ENCODE measurements at regions not wholly inside any gene's neighbourhood (a gene's known extent, or its start where the extent isn't known, plus 50 kb on each side); places are given as distances from the start of the nearest gene placed in this dataset.

GRCh38 chr16:59478838-59479237, 744.7 kb upstream of the GOT2 start:
- Histone ChIP-seq H3K9me3 (no peaks in the 10 kb centered on the region), H3K36me3 (no peaks in the 10 kb centered on the region), H3K4me3 (no peak overlapping the region), H3K27me3 (no peaks in the 10 kb centered on the region), H3K4me1 (no peaks in the 10 kb centered on the region), H3K27ac (no peak overlapping the region)
- intact Hi-C loops (cut with DNase I; ENCODE audit: low total_unique reads) (no loop called here), in situ Hi-C loops (cut with MboI; ENCODE audit: low sequenced_read_pairs in 4 of 4) (no loop called here)
- ATAC-seq (no peak), DNase-seq (no peak)
- no peak for TF ChIP-seq CTCF (IDR thresholded peaks at IDR 0.05 in 4 of 5, conservative IDR thresholded peaks at IDR 0.05 in 1 of 5)
- TF ChIP-seq POLR2A (IDR thresholded peaks at IDR 0.05), result no peak

- H3K36me3 ChIP-seq, result no peaks in the 10 kb centered on the region
- H3K4me1 ChIP-seq, result no peaks in the 10 kb centered on the region
- in situ Hi-C loops (cut with MboI; ENCODE audit: low sequenced_read_pairs in 4 of 4) (no loop called here), intact Hi-C loops (cut with DNase I; ENCODE audit: low total_unique reads) (no loop called here)
- ATAC-seq (no peak), DNase-seq (no peak)
- no peaks in the 10 kb centered on the region for H3K27me3 ChIP-seq
- H3K4me3 ChIP-seq, result no peak overlapping the region
- no peak overlapping the region for H3K27ac ChIP-seq
- no peak for TF ChIP-seq CTCF (IDR thresholded peaks at IDR 0.05 in 4 of 5, conservative IDR thresholded peaks at IDR 0.05 in 1 of 5)
- TF ChIP-seq POLR2A (IDR thresholded peaks at IDR 0.05), result no peak
- H3K9me3 ChIP-seq, result no peaks in the 10 kb centered on the region
Observed at GRCh38 chr16:59470556-59470955, 736.4 kb upstream of the GOT2 start.

GRCh38 chr16:59469266-59469665, 735.1 kb upstream of the GOT2 start:
- Histone ChIP-seq H3K27me3 (no peaks in the 10 kb centered on the region), H3K4me3 (no peak overlapping the region), H3K36me3 (no peaks in the 10 kb centered on the region), H3K9me3 (no peaks in the 10 kb centered on the region), H3K4me1 (no peaks in the 10 kb centered on the region), H3K27ac (no peak overlapping the region)
- ATAC-seq (no peak), DNase-seq (no peak)
- TF ChIP-seq CTCF (IDR thresholded peaks at IDR 0.05 in 4 of 5, conservative IDR thresholded peaks at IDR 0.05 in 1 of 5), result no peak
- no peak for TF ChIP-seq POLR2A (IDR thresholded peaks at IDR 0.05)
- in situ Hi-C loops (cut with MboI; ENCODE audit: low sequenced_read_pairs in 4 of 4) (no loop called here), intact Hi-C loops (cut with DNase I; ENCODE audit: low total_unique reads) (no loop called here)

GRCh38 chr16:59463776-59464175, 729.7 kb upstream of the GOT2 start:
- DNase-seq, result no peak
- Histone ChIP-seq H3K36me3 (no peaks in the 10 kb centered on the region), H3K4me1 (no peaks in the 10 kb centered on the region), H3K27ac (no peak overlapping the region), H3K4me3 (no peak overlapping the region), H3K9me3 (no peaks in the 10 kb centered on the region), H3K27me3 (no peaks in the 10 kb centered on the region)
- no peak for ATAC-seq
- intact Hi-C loops (cut with DNase I; ENCODE audit: low total_unique reads), result no loop called here
- no peak for TF ChIP-seq CTCF (IDR thresholded peaks at IDR 0.05 in 4 of 5, conservative IDR thresholded peaks at IDR 0.05 in 1 of 5)
- TF ChIP-seq POLR2A (IDR thresholded peaks at IDR 0.05), result no peak
- in situ Hi-C loops (cut with MboI; ENCODE audit: low sequenced_read_pairs in 4 of 4), result no loop called here

GRCh38 chr16:59459806-59460205, 725.7 kb upstream of the GOT2 start:
- no peak for ATAC-seq
- intact Hi-C loops (cut with DNase I; ENCODE audit: low total_unique reads), result no loop called here
- Histone ChIP-seq H3K9me3 (no peaks in the 10 kb centered on the region), H3K36me3 (no peaks in the 10 kb centered on the region), H3K27me3 (no peaks in the 10 kb centered on the region), H3K4me3 (no peak overlapping the region), H3K4me1 (no peaks in the 10 kb centered on the region), H3K27ac (no peak overlapping the region)
- TF ChIP-seq POLR2A (IDR thresholded peaks at IDR 0.05), result no peak
- no peak for TF ChIP-seq CTCF (IDR thresholded peaks at IDR 0.05 in 4 of 5, conservative IDR thresholded peaks at IDR 0.05 in 1 of 5)
- in situ Hi-C loops (cut with MboI; ENCODE audit: low sequenced_read_pairs in 4 of 4), result no loop called here
- DNase-seq, result no peak
